Panc1 (cell line): ENCODE measurements at regions not wholly inside any gene's neighbourhood (a gene's known extent, or its start where the extent isn't known, plus 50 kb on each side); places are given as distances from the start of the nearest gene placed in this dataset.

Experiments used
- POLR2AphosphoS5 ChIP-seq: IDR thresholded peaks from 2 replicates; pipeline ENCODE4 v1.6.1; 2012; ENCODE audit warnings: mild to moderate bottlenecking, low read depth, low read length, moderate library complexity
- SIN3A ChIP-seq: IDR thresholded peaks from 2 replicates; pipeline ENCODE4 v1.6.1; 2012; ENCODE audit warnings: low read depth, mild to moderate bottlenecking, low read length, moderate library complexity, borderline replicate concordance; ENCODE audit not compliant: insufficient read depth
- TCF7L2 ChIP-seq: IDR thresholded peaks from 2 replicates; pipeline ENCODE4 v1.6.1; 2011; ENCODE audit warnings: mild to moderate bottlenecking, low read depth, low read length, inconsistent platforms
- TF ChIP-seq, protein P1 (sequence below): fragments of 450-650 bp; IDR thresholded peaks from 2 replicates; pipeline ENCODE4 v1.5.1; 2017; ENCODE audit warnings: mild to moderate bottlenecking
- TF ChIP-seq, protein P2 (sequence below), 2 experiments: IDR thresholded peaks; 2 replicates each; pipeline ENCODE4 v1.6.1; 2011 to 2012; ENCODE audit warnings: low read depth in 2 of 2, control low read depth in 1 of 2, low read length in 1 of 2, mild to moderate bottlenecking in 1 of 2, moderate library complexity in 1 of 2; ENCODE audit not compliant: insufficient read depth in 1 of 2

DNA sequence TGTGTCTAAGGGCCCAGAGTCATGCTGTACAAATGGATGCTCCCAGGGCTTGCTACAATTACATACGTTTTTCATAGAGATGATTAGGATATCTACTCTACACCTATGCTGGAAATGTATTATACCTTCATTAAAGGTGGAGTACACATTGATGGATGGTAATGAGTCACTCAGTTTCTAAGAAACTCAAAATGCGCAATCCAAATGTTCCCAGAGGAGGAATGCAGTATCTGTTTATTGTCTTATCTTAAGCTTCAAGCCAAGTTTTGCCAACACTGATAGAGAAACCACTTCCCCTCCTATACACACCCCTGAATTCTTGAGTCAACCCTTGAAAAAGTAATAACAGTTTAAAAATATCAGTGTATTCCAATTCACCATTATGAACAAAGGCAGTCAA is 266.6 kb upstream of the FAR2 start:
- TF ChIP-seq, protein P1, sequence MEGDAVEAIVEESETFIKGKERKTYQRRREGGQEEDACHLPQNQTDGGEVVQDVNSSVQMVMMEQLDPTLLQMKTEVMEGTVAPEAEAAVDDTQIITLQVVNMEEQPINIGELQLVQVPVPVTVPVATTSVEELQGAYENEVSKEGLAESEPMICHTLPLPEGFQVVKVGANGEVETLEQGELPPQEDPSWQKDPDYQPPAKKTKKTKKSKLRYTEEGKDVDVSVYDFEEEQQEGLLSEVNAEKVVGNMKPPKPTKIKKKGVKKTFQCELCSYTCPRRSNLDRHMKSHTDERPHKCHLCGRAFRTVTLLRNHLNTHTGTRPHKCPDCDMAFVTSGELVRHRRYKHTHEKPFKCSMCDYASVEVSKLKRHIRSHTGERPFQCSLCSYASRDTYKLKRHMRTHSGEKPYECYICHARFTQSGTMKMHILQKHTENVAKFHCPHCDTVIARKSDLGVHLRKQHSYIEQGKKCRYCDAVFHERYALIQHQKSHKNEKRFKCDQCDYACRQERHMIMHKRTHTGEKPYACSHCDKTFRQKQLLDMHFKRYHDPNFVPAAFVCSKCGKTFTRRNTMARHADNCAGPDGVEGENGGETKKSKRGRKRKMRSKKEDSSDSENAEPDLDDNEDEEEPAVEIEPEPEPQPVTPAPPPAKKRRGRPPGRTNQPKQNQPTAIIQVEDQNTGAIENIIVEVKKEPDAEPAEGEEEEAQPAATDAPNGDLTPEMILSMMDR: no peak
- no peak for TF ChIP-seq POLR2AphosphoS5
- TF ChIP-seq, protein P2, sequence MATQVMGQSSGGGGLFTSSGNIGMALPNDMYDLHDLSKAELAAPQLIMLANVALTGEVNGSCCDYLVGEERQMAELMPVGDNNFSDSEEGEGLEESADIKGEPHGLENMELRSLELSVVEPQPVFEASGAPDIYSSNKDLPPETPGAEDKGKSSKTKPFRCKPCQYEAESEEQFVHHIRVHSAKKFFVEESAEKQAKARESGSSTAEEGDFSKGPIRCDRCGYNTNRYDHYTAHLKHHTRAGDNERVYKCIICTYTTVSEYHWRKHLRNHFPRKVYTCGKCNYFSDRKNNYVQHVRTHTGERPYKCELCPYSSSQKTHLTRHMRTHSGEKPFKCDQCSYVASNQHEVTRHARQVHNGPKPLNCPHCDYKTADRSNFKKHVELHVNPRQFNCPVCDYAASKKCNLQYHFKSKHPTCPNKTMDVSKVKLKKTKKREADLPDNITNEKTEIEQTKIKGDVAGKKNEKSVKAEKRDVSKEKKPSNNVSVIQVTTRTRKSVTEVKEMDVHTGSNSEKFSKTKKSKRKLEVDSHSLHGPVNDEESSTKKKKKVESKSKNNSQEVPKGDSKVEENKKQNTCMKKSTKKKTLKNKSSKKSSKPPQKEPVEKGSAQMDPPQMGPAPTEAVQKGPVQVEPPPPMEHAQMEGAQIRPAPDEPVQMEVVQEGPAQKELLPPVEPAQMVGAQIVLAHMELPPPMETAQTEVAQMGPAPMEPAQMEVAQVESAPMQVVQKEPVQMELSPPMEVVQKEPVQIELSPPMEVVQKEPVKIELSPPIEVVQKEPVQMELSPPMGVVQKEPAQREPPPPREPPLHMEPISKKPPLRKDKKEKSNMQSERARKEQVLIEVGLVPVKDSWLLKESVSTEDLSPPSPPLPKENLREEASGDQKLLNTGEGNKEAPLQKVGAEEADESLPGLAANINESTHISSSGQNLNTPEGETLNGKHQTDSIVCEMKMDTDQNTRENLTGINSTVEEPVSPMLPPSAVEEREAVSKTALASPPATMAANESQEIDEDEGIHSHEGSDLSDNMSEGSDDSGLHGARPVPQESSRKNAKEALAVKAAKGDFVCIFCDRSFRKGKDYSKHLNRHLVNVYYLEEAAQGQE (IDR thresholded peaks at IDR 0.05; ENCODE audit: insufficient read depth in 1 of 2, low read depth in 2 of 2, low read length in 1 of 2): no peak
- TF ChIP-seq SIN3A: no peak
- TF ChIP-seq TCF7L2: no peak
